GM23338 (cell line): ENCODE measurements at regions not wholly inside any gene's neighbourhood (a gene's known extent, or its start where the extent isn't known, plus 50 kb on each side); places are given as distances from the start of the nearest gene placed in this dataset.

ENCODE experiments used
- ATAC-seq: fragments of 200-7000 bp; cut with Tn5 transposase; 3 replicates; pipeline ENCODE4 v1.9.1; 2020
- DNase-seq: peaks from one replicate; pipeline ENCODE4 v3.0.0-alpha.2; 2015; ENCODE audit warnings: low spot score
- H2AFZ ChIP-seq: fragments of 200-600 bp; sonication (generic); 2 replicates; pipeline ENCODE4 v1.8.0; 2016; ENCODE audit warnings: antibody characterized with exemption, mild to moderate bottlenecking, moderate library complexity
- H3F3A ChIP-seq: fragments of 200-600 bp; sonication (generic); replicated peaks from 2 replicates; pipeline ENCODE4 v1.8.0; 2017; ENCODE audit warnings: antibody characterized with exemption, mixed run types, low read depth
- H3K27ac ChIP-seq: fragments of 200-600 bp; sonication (generic); 2 replicates; pipeline ENCODE4 v1.6.1; 2016; ENCODE audit warnings: low read depth
- H3K27me3 ChIP-seq: fragments of 200-600 bp; sonication (generic); 2 replicates; pipeline ENCODE4 v1.8.0; 2016; ENCODE audit warnings: mild to moderate bottlenecking, mixed run types, moderate library complexity; ENCODE audit not compliant: insufficient read depth
- H3K36me3 ChIP-seq: fragments of 200-600 bp; sonication (generic); 2 replicates; pipeline ENCODE4 v1.8.0; 2016; ENCODE audit warnings: mild to moderate bottlenecking; ENCODE audit not compliant: insufficient read depth
- H3K4me1 ChIP-seq: fragments of 200-600 bp; sonication (generic); 2 replicates; pipeline ENCODE4 v1.8.0; 2016; ENCODE audit warnings: mild to moderate bottlenecking, moderate library complexity; ENCODE audit not compliant: insufficient read depth
- H3K4me2 ChIP-seq: fragments of 200-600 bp; sonication (generic); 2 replicates; pipeline ENCODE4 v1.7.1; 2017; ENCODE audit warnings: mixed run types
- H3K4me3 ChIP-seq: fragments of 200-600 bp; sonication (generic); 2 replicates; pipeline ENCODE4 v1.6.1; 2016; ENCODE audit warnings: mixed run types
- H3K79me2 ChIP-seq: fragments of 200-600 bp; sonication (generic); replicated peaks from 2 replicates; pipeline ENCODE4 v1.8.0; 2017; ENCODE audit warnings: mild to moderate bottlenecking; ENCODE audit not compliant: insufficient read depth
- H3K9me2 ChIP-seq: fragments of 200-600 bp; sonication (generic); 2 replicates; pipeline ENCODE4 v1.8.0; 2017; ENCODE audit not compliant: insufficient read depth
- H4K20me1 ChIP-seq: fragments of 200-600 bp; sonication (generic); replicated peaks from 2 replicates; pipeline ENCODE4 v1.8.0; 2017; ENCODE audit warnings: mild to moderate bottlenecking; ENCODE audit not compliant: insufficient read depth
- H3K27ac Mint-ChIP-seq: 2 replicates; pipeline ENCODE4 v1.8.0; 2020; ENCODE audit warnings: inconsistent platforms, mild to moderate bottlenecking, moderate library complexity, mixed read lengths
- H3K27me3 Mint-ChIP-seq: 3 replicates; pipeline ENCODE4 v1.8.0; 2022; ENCODE audit warnings: low read depth, mild to moderate bottlenecking, moderate library complexity, mixed read lengths, inconsistent platforms; ENCODE audit not compliant: insufficient read depth, poor library complexity
- H3K36me3 Mint-ChIP-seq: 3 replicates; pipeline ENCODE4 v1.8.0; 2021; ENCODE audit warnings: low read depth, mild to moderate bottlenecking, inconsistent platforms, moderate library complexity, mixed read lengths
- H3K4me1 Mint-ChIP-seq: 3 replicates; pipeline ENCODE4 v1.8.0; 2020; ENCODE audit warnings: mild to moderate bottlenecking, inconsistent platforms, mixed read lengths
- H3K4me3 Mint-ChIP-seq: 3 replicates; pipeline ENCODE4 v1.8.0; 2021; ENCODE audit warnings: moderate library complexity, mild to moderate bottlenecking, inconsistent platforms, mixed read lengths
- H3K9me3 Mint-ChIP-seq: 3 replicates; pipeline ENCODE4 v1.8.0; 2020; ENCODE audit warnings: moderate library complexity, mild to moderate bottlenecking, inconsistent platforms, mixed read lengths
- CREB1 ChIP-seq: fragments of 250-450 bp; sonication (Bioruptor Pico); IDR thresholded peaks from 2 replicates; pipeline ENCODE4 v1.5.0; 2020; ENCODE audit warnings: low read depth, mild to moderate bottlenecking, moderate library complexity
- CTCF ChIP-seq, 2 experiments: fragments of 200-600 bp in 1 of 2; sonication (generic) in 1 of 2; conservative IDR thresholded peaks; 2 replicates each; pipeline versions ENCODE4 v1.5.1 to v1.6.1; 2016 to 2017; ENCODE audit warnings: antibody characterized with exemption in 2 of 2, low read depth in 2 of 2, mild to moderate bottlenecking in 2 of 2, moderate library complexity in 1 of 2
- ETS1 ChIP-seq: IDR thresholded peaks from 2 replicates; pipeline ENCODE4 v1.6.1; 2016; ENCODE audit warnings: antibody characterized with exemption
- EZH2phosphoT487 ChIP-seq: fragments of 200-600 bp; sonication (generic); IDR thresholded peaks from one replicate; pipeline ENCODE4 v1.8.1; 2018; ENCODE audit warnings: antibody characterized with exemption; ENCODE audit not compliant: unreplicated experiment
- JUNB ChIP-seq: IDR thresholded peaks from one replicate; pipeline ENCODE4 v1.6.1; 2016; ENCODE audit warnings: antibody characterized with exemption; ENCODE audit not compliant: unreplicated experiment
- POLR2AphosphoS5 ChIP-seq: IDR thresholded peaks from 2 replicates; pipeline ENCODE4 v1.6.1; 2016; ENCODE audit warnings: antibody characterized with exemption, low read depth
- REST ChIP-seq: IDR thresholded peaks from one replicate; pipeline ENCODE4 v1.6.1; 2018; ENCODE audit warnings: antibody characterized with exemption; ENCODE audit not compliant: unreplicated experiment
- STAT1 ChIP-seq: IDR thresholded peaks from one replicate; pipeline ENCODE4 v1.6.1; 2016; ENCODE audit warnings: antibody characterized with exemption; ENCODE audit not compliant: unreplicated experiment
- ZNF114 ChIP-seq: fragments of 250-450 bp; sonication (Bioruptor Pico); IDR thresholded peaks from 2 replicates; pipeline ENCODE4 v1.5.0; 2020; ENCODE audit warnings: mild to moderate bottlenecking, moderate library complexity
- ZNF331 ChIP-seq: fragments of 250-450 bp; sonication (Bioruptor Pico); IDR thresholded peaks from 2 replicates; pipeline ENCODE4 v1.5.0; 2020; ENCODE audit warnings: low read depth, mild to moderate bottlenecking, moderate library complexity

- Mint-ChIP-seq H3K27ac (no peak overlapping the region), H3K27me3 (no peaks in the 10 kb centered on the region), H3K4me3 (no peak overlapping the region), H3K9me3 (peaks cover 9% of the 10 kb centered on the region; the same call in 1 of the 3 replicates), H3K4me1 (peaks cover 2% of the 10 kb centered on the region; the same call in 1 of the 3 replicates), H3K36me3 (no peaks in the 10 kb centered on the region)
- Histone ChIP-seq H3K36me3 (no peaks in the 10 kb centered on the region), H3F3A (no peaks in the 10 kb centered on the region), H3K4me1 (no peaks in the 10 kb centered on the region), H3K4me2 (no peak overlapping the region), H3K27me3 (no peaks in the 10 kb centered on the region), H3K79me2 (no peaks in the 10 kb centered on the region), H3K27ac (no peak overlapping the region), H3K9me2 (no peaks in the 10 kb centered on the region), H4K20me1 (no peaks in the 10 kb centered on the region), H3K4me3 (no peak overlapping the region), H2AFZ (no peak overlapping the region)
- ATAC-seq (peak; percentile 34; the same call in 1 of the 3 replicates), DNase-seq (peak; percentile 76)
- peak; percentile 62 to 63 for TF ChIP-seq CTCF (conservative IDR thresholded peaks at IDR 0.05; ENCODE audit: low read depth in 2 of 2)
- TF ChIP-seq ETS1, result no peak
Observed at GRCh38 chr4:44927399-44928380, 201.3 kb upstream of the GNPDA2 start.

GRCh38 chr4:44916411-44916810 is 190.1 kb upstream of the GNPDA2 start:
- Histone ChIP-seq H3K27ac (no peak overlapping the region), H3K36me3 (no peaks in the 10 kb centered on the region), H3K79me2 (no peaks in the 10 kb centered on the region), H3K27me3 (no peaks in the 10 kb centered on the region), H3K4me1 (no peaks in the 10 kb centered on the region), H3K4me3 (no peak overlapping the region), H4K20me1 (no peaks in the 10 kb centered on the region), H2AFZ (no peak overlapping the region), H3F3A (no peaks in the 10 kb centered on the region), H3K4me2 (no peak overlapping the region), H3K9me2 (no peaks in the 10 kb centered on the region)
- Mint-ChIP-seq H3K9me3 (no peaks in the 10 kb centered on the region; the same call in 2 of the 3 replicates), H3K27ac (no peak overlapping the region), H3K4me3 (no peak overlapping the region), H3K36me3 (no peaks in the 10 kb centered on the region), H3K27me3 (no peaks in the 10 kb centered on the region), H3K4me1 (no peaks in the 10 kb centered on the region)
- no peak for ATAC-seq
- DNase-seq, result no peak
- no peak for TF ChIP-seq STAT1
- TF ChIP-seq POLR2AphosphoS5, result no peak
- TF ChIP-seq EZH2phosphoT487, result no peak
- TF ChIP-seq ZNF331 (CRISPR knock-in tag), result no peak
- no peak for TF ChIP-seq REST
- TF ChIP-seq CTCF (conservative IDR thresholded peaks at IDR 0.05; ENCODE audit: low read depth in 2 of 2), result no peak
- no peak for TF ChIP-seq ZNF114
- TF ChIP-seq JUNB, result no peak
- TF ChIP-seq CREB1, result no peak
